IPS DF 19.7 (cell line): ENCODE measurements at regions not wholly inside any gene's neighbourhood (a gene's known extent, or its start where the extent isn't known, plus 50 kb on each side); places are given as distances from the start of the nearest gene placed in this dataset.

Experiments
- DNase-seq: peaks from one replicate; pipeline ENCODE4 v3.0.0-alpha.2; 2013; ENCODE audit warnings: low read depth, low spot score

DNA sequence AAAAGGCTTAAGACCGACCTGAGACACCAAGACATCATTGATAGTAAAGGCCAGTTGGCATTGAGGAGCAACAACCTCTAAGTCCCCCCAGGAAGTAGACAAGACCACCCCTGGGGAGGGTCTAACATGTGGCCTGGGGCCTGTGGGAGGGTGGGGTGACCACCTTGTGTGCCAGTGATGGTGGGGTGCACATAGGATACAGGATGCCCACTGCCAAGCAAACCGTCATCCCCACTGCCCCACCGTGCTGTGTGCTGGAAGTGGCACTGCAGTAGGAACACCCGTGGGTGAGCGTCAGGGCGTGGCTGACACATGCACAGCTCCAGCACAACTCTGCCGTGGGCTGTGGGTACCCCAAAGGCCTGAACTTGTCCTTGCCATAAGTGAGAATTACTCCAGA is 84.3 kb upstream of the LGALSL start:
- no peak for DNase-seq

DNA sequence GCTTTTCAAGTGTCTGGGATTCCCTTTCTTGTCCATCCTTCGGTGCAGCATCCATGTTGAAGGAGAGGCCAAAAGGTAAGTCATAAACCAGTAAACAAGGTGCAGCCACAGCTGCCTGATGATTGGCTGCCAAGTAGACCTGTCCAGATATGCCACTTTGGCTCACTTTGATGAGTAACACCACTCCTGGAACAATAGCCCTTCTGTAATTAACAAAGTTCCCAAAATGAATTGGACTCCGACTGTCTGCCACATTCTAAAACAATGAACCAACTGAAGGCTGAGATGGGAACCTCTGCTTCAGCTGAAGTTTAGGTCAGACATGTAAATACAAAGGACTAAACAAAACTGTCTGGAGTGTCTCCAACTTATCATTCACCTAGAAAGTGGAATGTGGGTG is 82.2 kb upstream of the LGALSL start:
- DNase-seq, result no peak

DNA sequence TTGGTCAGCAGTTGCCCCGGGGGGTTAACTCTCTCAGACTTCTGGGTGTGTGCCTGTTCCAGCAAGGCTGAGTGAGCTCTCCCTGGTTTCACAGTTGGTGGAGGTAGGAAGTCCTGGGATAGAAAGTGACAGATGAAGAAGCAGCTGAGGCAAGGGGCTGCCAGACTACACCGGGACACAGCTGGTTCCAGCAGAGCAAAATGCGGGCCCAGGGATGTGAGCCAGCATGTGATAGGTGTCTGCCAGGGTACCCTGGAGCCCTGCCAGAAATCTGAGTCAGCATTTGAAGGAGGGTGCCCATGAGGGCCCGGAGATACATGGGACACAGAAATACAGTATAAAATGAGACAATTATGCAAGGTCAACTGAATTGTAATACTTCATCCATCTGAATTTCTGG is 79.3 kb upstream of the LGALSL start:
- DNase-seq, result no peak

DNA sequence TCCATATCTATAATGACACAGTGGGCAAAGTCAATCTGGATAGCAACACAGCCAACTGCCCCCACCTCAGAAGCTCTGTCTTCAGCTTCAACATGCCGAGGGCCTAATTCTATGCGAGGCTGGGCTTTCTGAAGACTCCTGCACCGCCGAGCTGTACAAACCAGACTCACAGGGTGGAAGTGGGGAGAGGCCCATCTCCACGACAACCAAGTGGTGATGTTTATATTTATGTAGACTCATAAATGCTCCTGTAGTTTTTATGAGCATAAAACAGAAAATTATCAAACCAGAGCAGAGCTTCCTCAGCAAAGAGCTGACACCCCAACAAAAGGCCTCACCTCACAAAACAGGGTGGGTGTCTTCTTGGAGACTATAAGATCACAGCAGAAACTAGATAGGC is 77.0 kb upstream of the LGALSL start:
- DNase-seq, result no peak

DNA sequence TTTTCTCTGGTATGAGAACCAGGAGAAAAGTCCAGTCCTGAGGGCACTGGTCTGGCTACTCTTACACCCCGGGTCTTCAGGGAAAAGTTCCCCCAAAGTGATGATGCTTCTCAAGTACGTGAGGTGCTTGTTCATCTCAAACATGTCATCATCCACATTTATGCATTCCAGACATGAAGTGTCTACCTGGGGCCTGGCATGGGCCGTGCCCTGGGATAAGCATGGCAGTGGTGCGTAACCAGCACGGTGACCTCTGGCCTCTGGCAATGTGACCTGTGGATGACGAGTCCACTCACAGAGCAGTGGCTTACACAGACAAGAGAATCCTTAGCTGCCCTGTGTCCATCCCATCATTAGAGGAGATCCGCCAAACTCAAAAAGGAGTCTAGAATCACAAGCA is 74.8 kb upstream of the LGALSL start:
- DNase-seq, result no peak

DNA sequence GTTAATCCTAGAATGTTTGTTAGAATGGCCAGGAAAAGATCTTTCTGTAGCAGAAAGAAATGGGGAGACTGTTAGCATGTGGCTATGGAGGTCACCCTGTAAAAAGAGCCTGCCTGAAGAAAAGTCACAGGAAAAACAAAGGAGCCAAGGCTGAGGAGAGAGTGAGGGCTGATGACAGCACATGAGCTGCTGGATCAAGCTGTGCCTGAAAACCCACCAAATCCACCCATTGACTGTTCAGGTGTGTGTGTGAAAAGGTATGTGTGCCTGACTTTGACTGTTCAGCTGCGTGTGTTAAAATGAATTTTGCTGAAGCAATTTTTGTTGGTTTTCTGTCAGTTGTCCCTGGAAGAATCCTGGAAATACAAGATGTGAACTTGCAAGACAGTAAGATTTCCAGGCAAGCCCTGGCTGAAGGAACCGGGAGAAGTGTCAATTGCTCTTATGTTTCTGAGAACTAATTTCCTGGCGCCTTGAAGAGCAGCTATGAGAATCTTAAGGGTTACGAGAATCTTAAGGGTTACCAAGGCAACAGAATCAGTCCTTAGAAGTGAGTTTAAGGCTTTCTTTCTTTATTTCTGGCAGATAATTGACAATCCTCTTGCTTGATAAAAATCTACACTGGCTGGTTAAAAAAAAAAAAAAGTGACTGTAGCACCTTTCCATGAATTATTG is 73.0 kb upstream of the LGALSL start:
- DNase-seq, result no peak

DNA sequence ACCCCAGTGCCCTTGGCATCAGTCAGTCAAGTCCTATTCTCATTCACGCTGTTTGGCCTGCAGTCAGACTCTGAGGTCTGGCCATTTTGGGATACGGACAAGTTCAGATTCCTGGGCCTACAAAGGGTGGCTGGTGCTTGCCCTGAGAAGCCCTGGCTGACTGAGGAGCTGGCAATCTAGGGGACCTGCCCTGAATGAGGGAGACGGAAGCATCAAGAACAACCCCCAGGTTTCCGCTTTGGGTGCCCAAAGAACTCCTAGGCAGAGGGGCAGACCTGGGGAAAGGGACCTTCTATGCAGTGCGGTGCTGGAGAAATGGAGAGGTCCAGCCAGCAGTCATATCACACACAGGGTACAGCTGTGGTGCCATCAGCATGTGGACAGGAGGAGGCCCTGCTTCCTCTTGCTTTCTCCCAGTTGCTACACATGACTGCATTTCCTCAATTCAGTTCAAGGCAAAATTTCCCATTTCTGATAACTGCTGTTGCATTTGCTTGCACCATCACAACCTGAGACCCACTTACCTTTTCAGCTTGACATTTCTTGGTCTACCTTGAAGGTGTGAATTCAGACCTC is 70.9 kb upstream of the LGALSL start:
- no peak for DNase-seq

GRCh38 chr2:64383881-64384280 is 70.1 kb upstream of the LGALSL start:
- no peak for DNase-seq

DNA sequence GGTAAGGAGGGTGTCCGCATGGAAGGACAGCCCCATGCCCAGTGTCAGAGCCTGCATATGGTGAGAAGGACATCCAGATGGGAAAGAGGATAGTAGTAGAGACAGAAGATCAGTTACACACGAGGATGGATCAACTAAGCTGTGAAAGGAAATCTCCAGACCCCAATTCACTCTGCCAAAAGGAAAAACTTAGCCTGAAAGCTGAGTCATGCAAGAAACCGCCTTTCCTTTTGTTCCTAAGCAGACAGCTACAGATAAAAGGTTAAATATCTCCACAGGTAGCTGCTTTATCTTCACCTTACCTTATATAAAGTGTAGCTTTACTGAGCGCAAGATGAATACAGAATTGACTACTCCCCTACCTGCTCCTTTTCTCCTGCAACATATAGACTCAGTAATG is 67.3 kb upstream of the LGALSL start:
- no peak for DNase-seq

GRCh38 chr2:64390586-64390985 is 63.4 kb upstream of the LGALSL start:
- DNase-seq, result no peak

- no peak for DNase-seq
Observed at GRCh38 chr2:64391424-64391823, 62.5 kb upstream of the LGALSL start.

GRCh38 chr2:64391940-64392339 is 62.0 kb upstream of the LGALSL start:
- DNase-seq, result no peak

- DNase-seq, result no peak
Observed at GRCh38 chr2:64392529-64392928, 61.4 kb upstream of the LGALSL start.

DNA sequence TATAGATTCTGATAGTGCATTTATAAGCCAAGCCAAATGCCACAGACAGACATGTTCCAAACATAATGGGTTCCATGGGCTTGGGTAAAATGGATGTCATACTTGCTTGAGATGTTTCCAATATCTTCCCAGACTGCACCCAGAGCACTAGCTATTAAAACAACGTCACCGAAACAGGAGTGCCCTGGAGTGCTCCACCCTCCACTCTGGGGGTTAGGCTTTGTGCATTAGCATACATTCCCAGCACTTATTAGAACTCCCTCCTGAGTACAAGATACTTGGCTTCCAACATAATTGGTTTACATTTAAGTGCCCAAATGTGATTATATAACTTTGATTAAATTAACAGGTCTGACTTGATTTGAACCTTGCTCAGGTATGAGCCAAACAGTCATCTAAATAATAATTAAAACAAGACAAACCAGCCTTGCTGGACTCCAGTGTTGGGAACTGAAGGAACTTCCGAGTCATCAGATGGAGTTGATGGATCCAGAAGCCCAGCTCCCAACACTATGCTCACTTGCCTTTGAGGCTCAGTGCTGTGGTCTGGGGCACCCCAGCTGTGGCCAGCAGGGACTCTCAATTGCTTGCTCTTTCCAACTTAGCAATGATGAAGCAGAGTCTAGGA is 60.5 kb upstream of the LGALSL start:
- no peak for DNase-seq

- DNase-seq, result no peak
Observed at GRCh38 chr2:64394153-64394552, 59.8 kb upstream of the LGALSL start.

DNA sequence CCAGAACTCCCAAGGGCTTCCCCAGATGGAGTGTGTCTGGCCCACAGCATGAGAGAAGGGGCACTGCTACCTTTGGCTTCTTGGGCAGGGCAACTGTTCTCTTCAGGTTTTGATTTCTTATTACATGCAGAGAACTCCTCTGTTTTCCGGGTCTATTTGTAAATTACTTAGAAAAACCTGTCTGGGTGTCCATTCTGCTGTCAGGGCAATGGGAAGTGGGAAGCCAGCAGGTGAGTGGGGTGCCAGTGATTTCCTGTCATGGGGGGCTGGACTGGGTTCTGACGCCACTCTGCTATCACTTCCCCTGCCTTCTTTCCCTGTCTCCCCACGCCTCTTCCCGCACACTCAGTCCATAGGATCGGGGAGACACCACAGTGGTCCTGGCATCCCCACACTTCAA is 58.0 kb upstream of the LGALSL start:
- no peak for DNase-seq

DNA sequence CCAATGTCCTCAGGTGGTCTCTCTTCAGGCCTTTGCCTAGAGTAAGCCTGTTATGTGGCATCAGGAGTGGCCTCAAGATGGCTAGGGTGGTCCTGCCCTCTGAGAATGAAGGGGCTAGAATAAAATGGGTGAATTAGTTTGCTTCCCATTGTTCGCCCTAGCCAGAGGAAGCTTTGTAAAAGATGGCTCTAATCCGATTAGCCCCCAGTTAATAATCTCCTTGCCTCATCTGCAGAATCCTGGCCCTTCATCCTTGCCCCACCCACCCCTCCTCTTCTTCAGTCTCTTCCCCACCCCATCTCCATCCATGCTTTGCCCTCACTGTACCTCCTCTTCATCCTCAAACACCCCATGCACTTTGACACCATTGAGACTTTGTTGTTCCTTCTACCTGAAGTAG is 57.4 kb upstream of the LGALSL start:
- no peak for DNase-seq

GRCh38 chr2:64398516-64399129 is 55.3 kb upstream of the LGALSL start:
- no peak for DNase-seq

GRCh38 chr2:64399521-64399920 is 54.4 kb upstream of the LGALSL start:
- DNase-seq, result no peak

DNA sequence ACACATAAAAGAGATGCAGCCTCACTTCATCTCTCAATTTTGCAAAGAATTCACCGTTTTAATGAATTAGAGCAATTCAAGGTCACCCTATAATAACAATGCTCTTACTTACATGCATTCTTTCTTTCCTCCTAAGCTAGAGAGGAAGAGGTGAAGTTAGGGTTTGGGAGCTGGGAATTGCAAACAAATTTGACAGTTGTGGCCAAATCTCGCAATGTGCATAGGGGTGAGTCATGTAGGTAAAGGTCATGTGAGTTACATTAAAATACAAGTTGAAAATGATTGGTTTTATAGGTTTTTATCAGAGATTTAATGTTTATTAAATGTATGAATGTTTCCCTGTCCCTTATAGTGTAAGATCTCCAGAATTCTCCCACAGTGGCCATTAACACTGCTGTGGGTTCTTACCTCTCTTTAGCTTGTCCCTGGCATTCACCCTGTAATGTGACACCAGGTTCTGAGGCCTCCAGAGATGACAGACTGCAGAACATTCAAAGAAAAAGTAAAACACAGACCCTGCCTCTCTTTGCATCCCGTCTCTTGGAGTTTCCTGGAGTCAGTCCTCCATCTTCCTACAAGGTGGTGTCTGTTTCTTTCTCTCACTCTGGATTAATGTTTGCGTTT is 53.7 kb upstream of the LGALSL start:
- DNase-seq, result no peak

- DNase-seq, result no peak
Observed at GRCh38 chr2:64400733-64401528, 53.0 kb upstream of the LGALSL start.

DNA sequence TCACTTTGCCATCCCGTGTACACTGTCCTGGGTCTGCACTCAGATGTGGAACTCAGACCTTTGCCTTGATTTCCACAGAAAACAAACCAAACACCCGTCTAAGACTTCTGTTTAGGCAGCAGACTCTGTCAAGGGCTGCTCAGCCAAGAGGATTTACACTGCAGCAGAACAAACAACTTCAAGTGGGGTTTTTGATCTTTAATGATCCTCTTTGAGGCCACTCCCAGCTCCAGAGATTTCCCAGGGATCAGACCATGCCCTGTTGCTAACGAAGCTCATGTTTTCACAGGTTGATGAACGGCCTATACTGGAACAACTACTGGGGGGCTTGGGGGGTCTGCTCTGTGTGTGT is 52.5 kb upstream of the LGALSL start:
- no peak for DNase-seq
